Mucosa of descending colon (tissue), 3 donors: ENCODE measurements at regions not wholly inside any gene's neighbourhood (a gene's known extent, or its start where the extent isn't known, plus 50 kb on each side); places are given as distances from the start of the nearest gene placed in this dataset.
"Not testable (repeated sequence)": the region's sequence is repeated elsewhere in the genome, so short reads cannot be mapped to it uniquely, and the experiment has no call there.

ENCODE experiments used
- ATAC-seq: fragments of 200-7000 bp; cut with Tn5 transposase; one replicate; pipeline ENCODE4 v1.9.1; 2020; ENCODE audit warnings: mild to moderate bottlenecking, moderate library complexity
- DNase-seq, 3 donors: peaks; one replicate each; pipeline ENCODE4 v3.0.0-alpha.2; 2020
- H3K36me3 ChIP-seq: fragments of 200-600 bp; one replicate; pipeline ENCODE4 v1.8.0; 2021; ENCODE audit warnings: low read depth, mild to moderate bottlenecking
- H3K4me1 ChIP-seq: fragments of 200-600 bp; one replicate; pipeline ENCODE4 v1.8.0; 2021; ENCODE audit warnings: low read depth, mild to moderate bottlenecking
- H3K4me3 ChIP-seq: fragments of 200-600 bp; one replicate; pipeline ENCODE4 v1.8.0; 2021; ENCODE audit warnings: mild to moderate bottlenecking
- H3K9me3 ChIP-seq: fragments of 200-600 bp; one replicate; pipeline ENCODE4 v1.8.0; 2021; ENCODE audit warnings: mild to moderate bottlenecking
- CTCF ChIP-seq: fragments of 200-600 bp; IDR thresholded peaks from one replicate; pipeline ENCODE4 v1.8.0; 2022; ENCODE audit warnings: antibody characterized with exemption, mild to moderate bottlenecking
- intact Hi-C, 2 donors: fragments of 100-400 bp; cut with DNase I in 1 of 2; cut with micrococcal nuclease in 1 of 2; formaldehyde crosslinking; loops; one replicate each; pipeline versions ENCODE4 v1.11.0 to v1.11.1; 2022; cut with DNase I, micrococcal nuclease
- donor health status: DM: no; HTN: no; CAD: no; lungs with moderate emphysema.
- donor health status: DM: no; HTN: no; CAD: no.
- donor health status: DM: no; HTN: yes; CAD: no.

GRCh38 chrX:150227321-150227860 is 135.7 kb upstream of the MAMLD1 start:
- DNase-seq (no peak), ATAC-seq (no peak)
- Histone ChIP-seq H3K4me3 (no peak overlapping the region), H3K4me1 (no peaks in the 10 kb centered on the region), H3K9me3 (no peaks in the 10 kb centered on the region), H3K36me3 (no peaks in the 10 kb centered on the region)
- no peak for TF ChIP-seq CTCF
- intact Hi-C loops: no loop called here

- no peak for ATAC-seq
- intact Hi-C loops: no loop called here
- no peaks in the 10 kb centered on the region for H3K9me3 ChIP-seq
These were observed 135.2 kb upstream of the MAMLD1 start for GRCh38 chrX:150227873-150228410.

GRCh38 chrX:150228431-150228830 is 134.7 kb upstream of the MAMLD1 start:
- intact Hi-C loops: no loop called here
- ATAC-seq (no peak), DNase-seq (no peak)
- H3K4me3 ChIP-seq: no peak overlapping the region
- no peak for TF ChIP-seq CTCF
- no peaks in the 10 kb centered on the region for H3K36me3 ChIP-seq
- H3K9me3 ChIP-seq: no peaks in the 10 kb centered on the region
- no peaks in the 10 kb centered on the region for H3K4me1 ChIP-seq

More at GRCh38 chrX:150227873-150228410, 135.2 kb upstream of the MAMLD1 start:
- DNase-seq: no peak
- H3K4me3 ChIP-seq: no peak overlapping the region
- no peaks in the 10 kb centered on the region for H3K36me3 ChIP-seq
- no peaks in the 10 kb centered on the region for H3K4me1 ChIP-seq
- no peak for TF ChIP-seq CTCF

- H3K36me3 ChIP-seq: no peaks in the 10 kb centered on the region
- ATAC-seq: no peak
- DNase-seq: no peak
- no peaks in the 10 kb centered on the region for H3K9me3 ChIP-seq
- intact Hi-C loops: no loop called here
- TF ChIP-seq CTCF: no peak
- no peak overlapping the region for H3K4me3 ChIP-seq
- H3K4me1 ChIP-seq: no peaks in the 10 kb centered on the region
These were observed 134.1 kb upstream of the MAMLD1 start for GRCh38 chrX:150229030-150229429.

GRCh38 chrX:150229481-150229880 is 133.6 kb upstream of the MAMLD1 start:
- DNase-seq (no peak), ATAC-seq (no peak)
- H3K4me3 ChIP-seq: no peak overlapping the region
- no peak for TF ChIP-seq CTCF
- no peaks in the 10 kb centered on the region for H3K4me1 ChIP-seq
- no peaks in the 10 kb centered on the region for H3K36me3 ChIP-seq
- intact Hi-C loops: no loop called here
- H3K9me3 ChIP-seq: no peaks in the 10 kb centered on the region

- H3K36me3 ChIP-seq, H3K4me1 ChIP-seq, DNase-seq: not testable (repeated sequence)
These were observed 132.2 kb upstream of the MAMLD1 start for GRCh38 chrX:150230952-150231351.

GRCh38 chrX:150231368-150231767 is 131.7 kb upstream of the MAMLD1 start:
- H3K4me3 ChIP-seq, intact Hi-C loops, DNase-seq, H3K9me3 ChIP-seq, H3K36me3 ChIP-seq, ATAC-seq, H3K4me1 ChIP-seq: not testable (repeated sequence)

More at GRCh38 chrX:150230952-150231351, 132.2 kb upstream of the MAMLD1 start:
- intact Hi-C loops, ATAC-seq, H3K9me3 ChIP-seq, H3K4me3 ChIP-seq: not testable (repeated sequence)

- intact Hi-C loops, H3K36me3 ChIP-seq, H3K4me1 ChIP-seq, H3K4me3 ChIP-seq, H3K9me3 ChIP-seq, DNase-seq, ATAC-seq: not testable (repeated sequence)
These were observed 130.9 kb upstream of the MAMLD1 start for GRCh38 chrX:150232222-150232621.
